ENCODE measurements at regions not wholly inside any gene's neighbourhood (a gene's known extent, or its start where the extent isn't known, plus 50 kb on each side); places are given as distances from the start of the nearest gene placed in this dataset.

DNA sequence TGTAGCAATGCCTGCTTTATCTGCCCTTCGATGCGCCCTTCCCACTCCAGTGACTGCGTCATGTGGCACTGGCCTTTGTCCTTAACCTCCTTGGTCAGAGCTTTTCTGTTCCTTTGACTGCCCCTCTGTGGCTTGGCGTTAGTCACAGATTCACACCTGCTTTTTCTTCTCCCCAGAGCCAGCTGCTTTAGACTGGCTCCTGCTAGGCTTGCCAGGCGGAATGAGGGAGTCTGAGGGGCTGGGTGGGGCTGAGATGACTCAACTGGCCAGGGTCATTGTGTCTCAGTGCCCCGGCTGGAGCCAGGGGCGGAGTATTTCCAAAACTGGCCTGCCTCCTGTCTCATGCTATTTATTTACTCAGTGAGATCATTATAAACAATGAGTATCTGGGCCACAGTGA, 194.1 kb downstream of the EMX2 start:
- no peak for TF ChIP-seq CTCF (IDR thresholded peaks at IDR 0.05)
- no peaks in the 10 kb centered on the region for H3K9me3 Mint-ChIP-seq (ENCODE audit: low read depth)
- DNase-seq (ENCODE audit: low spot score), result no peak
- no peaks in the 10 kb centered on the region for H3K4me1 Mint-ChIP-seq (ENCODE audit: low read depth)
- H3K4me3 Mint-ChIP-seq (ENCODE audit: unreplicated experiment), result no peak overlapping the region
- H3K27ac Mint-ChIP-seq (ENCODE audit: unreplicated experiment), result no peak overlapping the region
- peaks cover 27% of the 10 kb centered on the region for H3K27me3 Mint-ChIP-seq (ENCODE audit: low read depth)
- H3K36me3 Mint-ChIP-seq (ENCODE audit: low read depth), result no peaks in the 10 kb centered on the region

- TF ChIP-seq CTCF (IDR thresholded peaks at IDR 0.05), result no peak
- H3K36me3 Mint-ChIP-seq (ENCODE audit: low read depth), result no peaks in the 10 kb centered on the region
These were observed 197.5 kb downstream of the EMX2 start for GRCh38 chr10:117740088-117740487.

GRCh38 chr10:117740691-117741222, 198.2 kb downstream of the EMX2 start:
- no peak for TF ChIP-seq CTCF (IDR thresholded peaks at IDR 0.05)
- DNase-seq (ENCODE audit: low spot score), result no peak
- H3K4me3 Mint-ChIP-seq (ENCODE audit: unreplicated experiment), result no peak overlapping the region
- no peaks in the 10 kb centered on the region for H3K4me1 Mint-ChIP-seq (ENCODE audit: low read depth)
- H3K36me3 Mint-ChIP-seq (ENCODE audit: low read depth), result no peaks in the 10 kb centered on the region
- H3K27ac Mint-ChIP-seq (ENCODE audit: unreplicated experiment), result no peak overlapping the region
- peaks cover 17% of the 10 kb centered on the region for H3K27me3 Mint-ChIP-seq (ENCODE audit: low read depth)
- no peaks in the 10 kb centered on the region for H3K9me3 Mint-ChIP-seq (ENCODE audit: low read depth)

More at GRCh38 chr10:117740088-117740487, 197.5 kb downstream of the EMX2 start:
- no peak overlapping the region for H3K4me3 Mint-ChIP-seq (ENCODE audit: unreplicated experiment)
- H3K9me3 Mint-ChIP-seq (ENCODE audit: low read depth), result no peaks in the 10 kb centered on the region
- no peaks in the 10 kb centered on the region for H3K4me1 Mint-ChIP-seq (ENCODE audit: low read depth)
- H3K27me3 Mint-ChIP-seq (ENCODE audit: low read depth), result peaks cover 17% of the 10 kb centered on the region
- H3K27ac Mint-ChIP-seq (ENCODE audit: unreplicated experiment), result no peak overlapping the region
- no peak for DNase-seq (ENCODE audit: low spot score)

- no peak overlapping the region for H3K4me3 Mint-ChIP-seq (ENCODE audit: unreplicated experiment)
- DNase-seq (ENCODE audit: low spot score), result no peak
- H3K27ac Mint-ChIP-seq (ENCODE audit: unreplicated experiment), result no peak overlapping the region
- H3K4me1 Mint-ChIP-seq (ENCODE audit: low read depth), result no peaks in the 10 kb centered on the region
- peaks cover 14% of the 10 kb centered on the region for H3K27me3 Mint-ChIP-seq (ENCODE audit: low read depth)
- no peaks in the 10 kb centered on the region for H3K36me3 Mint-ChIP-seq (ENCODE audit: low read depth)
- H3K9me3 Mint-ChIP-seq (ENCODE audit: low read depth), result no peaks in the 10 kb centered on the region
- TF ChIP-seq CTCF (IDR thresholded peaks at IDR 0.05), result no peak
These were observed 199.0 kb downstream of the EMX2 start for GRCh38 chr10:117741524-117741923.

GRCh38 chr10:117743509-117743908, 201.0 kb downstream of the EMX2 start:
- Mint-ChIP-seq H3K4me3 (ENCODE audit: unreplicated experiment) (no peak overlapping the region), H3K27me3 (ENCODE audit: low read depth) (peaks cover 15% of the 10 kb centered on the region)

More at GRCh38 chr10:117743509-117743908, 201.0 kb downstream of the EMX2 start:
- no peak overlapping the region for H3K27ac Mint-ChIP-seq (ENCODE audit: unreplicated experiment)
- TF ChIP-seq CTCF (IDR thresholded peaks at IDR 0.05), result no peak
- no peak for DNase-seq (ENCODE audit: low spot score)
- no peaks in the 10 kb centered on the region for H3K36me3 Mint-ChIP-seq (ENCODE audit: low read depth)
- no peaks in the 10 kb centered on the region for H3K4me1 Mint-ChIP-seq (ENCODE audit: low read depth)
- H3K9me3 Mint-ChIP-seq (ENCODE audit: low read depth), result no peaks in the 10 kb centered on the region
